ENCODE measurements at regions not wholly inside any gene's neighbourhood (a gene's known extent, or its start where the extent isn't known, plus 50 kb on each side); places are given as distances from the start of the nearest gene placed in this dataset.

DNA sequence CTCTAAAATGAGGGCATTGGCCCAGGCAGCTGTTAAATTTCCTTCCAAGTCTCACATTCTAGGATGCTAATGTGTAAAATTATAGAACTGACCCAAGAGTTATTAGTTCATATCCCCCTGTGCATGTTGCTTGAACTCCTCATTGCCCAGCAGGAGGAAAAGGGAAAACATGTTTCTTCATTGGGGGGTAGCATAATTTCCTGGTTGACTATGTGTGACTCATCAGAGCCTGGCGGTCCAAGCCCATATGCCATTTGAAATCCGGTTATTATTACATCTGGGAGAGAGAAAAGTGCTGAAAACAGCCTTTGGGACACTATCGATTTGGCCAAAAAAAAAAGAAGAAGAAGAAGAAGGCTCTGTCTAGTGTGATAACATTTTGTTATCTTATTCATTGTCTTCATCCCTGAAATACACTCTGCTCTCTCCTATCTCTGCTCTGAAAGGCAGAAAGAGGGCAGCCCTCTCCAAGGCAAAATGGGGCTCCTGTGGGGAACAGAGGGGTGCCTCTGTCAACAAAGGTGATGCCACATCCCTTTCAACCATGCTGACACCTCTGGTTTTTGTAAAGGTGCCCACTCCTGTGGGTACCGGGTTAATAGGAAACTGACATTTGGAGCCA lies 114.2 kb downstream of the DAD1 start:
- TF ChIP-seq CTCF (IDR thresholded peaks at IDR 0.05) (no peak), EZH2 (IDR thresholded peaks at IDR 0.05; ENCODE audit: borderline replicate concordance, insufficient read depth, low read depth, low read length, poor library complexity, severe bottlenecking) (no peak)
